ENCODE measurements at regions not wholly inside any gene's neighbourhood (a gene's known extent, or its start where the extent isn't known, plus 50 kb on each side); places are given as distances from the start of the nearest gene placed in this dataset.

DNA sequence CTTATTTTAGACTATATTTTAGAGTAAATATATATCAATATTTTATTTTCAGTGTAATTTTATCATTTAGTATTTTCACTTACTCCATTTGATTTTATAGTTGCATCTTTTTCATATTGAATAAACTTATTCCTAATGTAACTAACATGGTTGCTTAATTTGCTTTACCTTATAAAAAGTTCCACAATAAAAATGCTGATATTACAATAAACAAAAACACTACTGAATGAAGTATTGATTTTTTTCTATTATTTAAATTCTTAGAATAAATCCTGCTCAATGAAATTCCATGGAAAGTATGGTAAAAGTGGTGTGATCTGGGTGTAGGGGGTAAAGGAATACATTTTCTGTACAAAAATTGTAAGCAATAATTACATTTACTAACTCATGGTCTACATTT, 2074.9 kb upstream of the C9orf72 start:
- H3K79me2 ChIP-seq (ENCODE audit: control insufficient read depth, insufficient read depth, low read length), result no peaks in the 10 kb centered on the region
- H3K36me3 ChIP-seq (ENCODE audit: control insufficient read depth in 2 of 2, extremely low read depth in 1 of 2, insufficient read depth in 2 of 2, low read length in 2 of 2), result no peaks in the 10 kb centered on the region
- dilution Hi-C loops (cut with MboI; ENCODE audit: extremely low pct_ligation_motif_present, low sequenced_read_pairs), result no loop called here
- no peak overlapping the region for H3K9ac ChIP-seq (ENCODE audit: control insufficient read depth, extremely low read depth, insufficient read depth, low read length)
- no peaks in the 10 kb centered on the region for H3K27me3 ChIP-seq (ENCODE audit: control insufficient read depth, extremely low read depth, insufficient read depth, low read length)
- no peaks in the 10 kb centered on the region for H4K20me1 ChIP-seq (ENCODE audit: control insufficient read depth, extremely low read depth, insufficient read depth, low read length)
- no peak overlapping the region for H3K4me2 ChIP-seq (ENCODE audit: control insufficient read depth, extremely low read depth, insufficient read depth, low read depth, low read length)
- no peak overlapping the region for H3K4me3 ChIP-seq (ENCODE audit: control insufficient read depth in 2 of 3, extremely low read depth in 1 of 3, insufficient read depth in 2 of 3, low read depth in 1 of 3, low read length in 3 of 3)
- no peaks in the 10 kb centered on the region for H3K9me3 ChIP-seq (ENCODE audit: control insufficient read depth, low read depth, low read length)
- DNase-seq (ENCODE audit: low read depth, low spot score) (no peak), FAIRE-seq (no peak)
- no peak overlapping the region for H3K27ac ChIP-seq (ENCODE audit: control insufficient read depth, insufficient read depth, low read length)
- H3K4me1 ChIP-seq (ENCODE audit: control insufficient read depth, extremely low read depth, insufficient read depth, low read length), result no peaks in the 10 kb centered on the region
- no peak overlapping the region for H2AFZ ChIP-seq (ENCODE audit: control insufficient read depth, low read length)
- TF ChIP-seq EZH2 (IDR thresholded peaks at IDR 0.05; ENCODE audit: low read length), result no peak
- TF ChIP-seq, protein P1, sequence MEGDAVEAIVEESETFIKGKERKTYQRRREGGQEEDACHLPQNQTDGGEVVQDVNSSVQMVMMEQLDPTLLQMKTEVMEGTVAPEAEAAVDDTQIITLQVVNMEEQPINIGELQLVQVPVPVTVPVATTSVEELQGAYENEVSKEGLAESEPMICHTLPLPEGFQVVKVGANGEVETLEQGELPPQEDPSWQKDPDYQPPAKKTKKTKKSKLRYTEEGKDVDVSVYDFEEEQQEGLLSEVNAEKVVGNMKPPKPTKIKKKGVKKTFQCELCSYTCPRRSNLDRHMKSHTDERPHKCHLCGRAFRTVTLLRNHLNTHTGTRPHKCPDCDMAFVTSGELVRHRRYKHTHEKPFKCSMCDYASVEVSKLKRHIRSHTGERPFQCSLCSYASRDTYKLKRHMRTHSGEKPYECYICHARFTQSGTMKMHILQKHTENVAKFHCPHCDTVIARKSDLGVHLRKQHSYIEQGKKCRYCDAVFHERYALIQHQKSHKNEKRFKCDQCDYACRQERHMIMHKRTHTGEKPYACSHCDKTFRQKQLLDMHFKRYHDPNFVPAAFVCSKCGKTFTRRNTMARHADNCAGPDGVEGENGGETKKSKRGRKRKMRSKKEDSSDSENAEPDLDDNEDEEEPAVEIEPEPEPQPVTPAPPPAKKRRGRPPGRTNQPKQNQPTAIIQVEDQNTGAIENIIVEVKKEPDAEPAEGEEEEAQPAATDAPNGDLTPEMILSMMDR (optimal IDR thresholded peaks at IDR 0.05 in 1 of 3, IDR thresholded peaks at IDR 0.05 in 1 of 3, conservative IDR thresholded peaks at IDR 0.05 in 1 of 3; ENCODE audit: extremely low read depth in 1 of 3, insufficient read depth in 2 of 3, low read length in 3 of 3), result no peak
- H3K9me1 ChIP-seq (ENCODE audit: control insufficient read depth, extremely low read depth, insufficient read depth, low read length), result no peaks in the 10 kb centered on the region

- Histone ChIP-seq H3K36me3 (ENCODE audit: control insufficient read depth in 2 of 2, extremely low read depth in 1 of 2, insufficient read depth in 2 of 2, low read length in 2 of 2) (no peaks in the 10 kb centered on the region), H3K9me3 (ENCODE audit: control insufficient read depth, low read depth, low read length) (no peaks in the 10 kb centered on the region), H3K4me2 (ENCODE audit: control insufficient read depth, extremely low read depth, insufficient read depth, low read depth, low read length) (no peak overlapping the region), H3K4me3 (ENCODE audit: control insufficient read depth in 2 of 3, extremely low read depth in 1 of 3, insufficient read depth in 2 of 3, low read depth in 1 of 3, low read length in 3 of 3) (no peak overlapping the region), H3K9ac (ENCODE audit: control insufficient read depth, extremely low read depth, insufficient read depth, low read length) (no peak overlapping the region), H2AFZ (ENCODE audit: control insufficient read depth, low read length) (no peak overlapping the region), H3K27me3 (ENCODE audit: control insufficient read depth, extremely low read depth, insufficient read depth, low read length) (no peaks in the 10 kb centered on the region), H3K4me1 (ENCODE audit: control insufficient read depth, extremely low read depth, insufficient read depth, low read length) (no peaks in the 10 kb centered on the region), H3K27ac (ENCODE audit: control insufficient read depth, insufficient read depth, low read length) (no peak overlapping the region), H3K79me2 (ENCODE audit: control insufficient read depth, insufficient read depth, low read length) (no peaks in the 10 kb centered on the region), H3K9me1 (ENCODE audit: control insufficient read depth, extremely low read depth, insufficient read depth, low read length) (no peaks in the 10 kb centered on the region), H4K20me1 (ENCODE audit: control insufficient read depth, extremely low read depth, insufficient read depth, low read length) (no peaks in the 10 kb centered on the region)
- dilution Hi-C loops (cut with MboI; ENCODE audit: extremely low pct_ligation_motif_present, low sequenced_read_pairs), result no loop called here
- FAIRE-seq (no peak), DNase-seq (ENCODE audit: low read depth, low spot score) (no peak)
- no peak for TF ChIP-seq EZH2 (IDR thresholded peaks at IDR 0.05; ENCODE audit: low read length)
- TF ChIP-seq, protein P1 (optimal IDR thresholded peaks at IDR 0.05 in 1 of 3, IDR thresholded peaks at IDR 0.05 in 1 of 3, conservative IDR thresholded peaks at IDR 0.05 in 1 of 3; ENCODE audit: extremely low read depth in 1 of 3, insufficient read depth in 2 of 3, low read length in 3 of 3), result no peak
Observed at GRCh38 chr9:29648601-29649000, 2075.3 kb upstream of the C9orf72 start.

Data from keratinocyte (primary cell).